ENCODE measurements at regions not wholly inside any gene's neighbourhood (a gene's known extent, or its start where the extent isn't known, plus 50 kb on each side); places are given as distances from the start of the nearest gene placed in this dataset.

GRCh38 chr14:71499018-71499417 is 433.2 kb upstream of the RGS6 start:
- no peak for TF ChIP-seq ZNF197 (CRISPR knock-in tag; IDR thresholded peaks at IDR 0.05; ENCODE audit: low read depth)
- TF ChIP-seq PHF20 (IDR thresholded peaks at IDR 0.05; ENCODE audit: partially characterized antibody), result no peak
- TF ChIP-seq SMARCC2 (IDR thresholded peaks at IDR 0.05; ENCODE audit: low read depth), result no peak
- no peak for TF ChIP-seq ZNF133 (CRISPR knock-in tag; IDR thresholded peaks at IDR 0.05)
- no peak for TF ChIP-seq MCM7 (IDR thresholded peaks at IDR 0.05)
- no peak for TF ChIP-seq HDAC1 (IDR thresholded peaks at IDR 0.05)
- no peak for TF ChIP-seq RFX1 (IDR thresholded peaks at IDR 0.05)
- TF ChIP-seq POU5F1 (IDR thresholded peaks at IDR 0.05; ENCODE audit: borderline replicate concordance, low read depth, low read length, partially characterized antibody), result no peak
- no peak for TF ChIP-seq TEAD4 (IDR thresholded peaks at IDR 0.05; ENCODE audit: low read length)
- TF ChIP-seq TEAD4 (CRISPR knock-in tag; IDR thresholded peaks at IDR 0.05; ENCODE audit: borderline replicate concordance), result no peak

All from K562 (cell line).